OCI-LY3 (cell line): ENCODE measurements at regions not wholly inside any gene's neighbourhood (a gene's known extent, or its start where the extent isn't known, plus 50 kb on each side); places are given as distances from the start of the nearest gene placed in this dataset.

Experiments
- EZH2phosphoT487 ChIP-seq: fragments of 200-600 bp; shearing (Covaris generic); IDR thresholded peaks from 2 replicates; pipeline ENCODE4 v1.6.1; 2018; ENCODE audit warnings: antibody characterized with exemption, mixed run types, low read depth
- TF ChIP-seq, protein P1 (sequence below): fragments of 200-600, 300-600 bp; sonication (generic); IDR thresholded peaks from 2 replicates; pipeline ENCODE4 v1.5.1; 2014; ENCODE audit warnings: antibody characterized with exemption, low read length, low read depth

DNA sequence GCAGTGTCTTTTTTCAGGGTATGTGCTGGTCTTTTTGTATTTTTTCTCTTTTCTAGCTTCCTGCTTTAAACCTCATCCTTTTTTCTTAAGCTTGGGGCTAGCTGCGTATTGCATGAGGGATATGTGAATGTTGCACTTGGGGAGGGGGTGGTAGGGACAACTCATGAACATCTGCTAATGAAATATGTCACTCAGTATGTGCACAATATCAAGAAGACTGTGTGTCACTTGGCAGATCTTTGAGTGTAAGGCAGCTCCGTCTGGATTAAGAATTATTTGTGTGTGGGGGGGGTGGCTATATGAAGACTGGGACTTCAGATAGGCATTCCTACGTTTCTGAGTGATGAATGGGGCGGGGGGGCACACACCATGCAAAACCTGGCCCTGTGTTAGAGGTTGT is 170.4 kb upstream of the CACNA1E start:
- TF ChIP-seq, protein P1, sequence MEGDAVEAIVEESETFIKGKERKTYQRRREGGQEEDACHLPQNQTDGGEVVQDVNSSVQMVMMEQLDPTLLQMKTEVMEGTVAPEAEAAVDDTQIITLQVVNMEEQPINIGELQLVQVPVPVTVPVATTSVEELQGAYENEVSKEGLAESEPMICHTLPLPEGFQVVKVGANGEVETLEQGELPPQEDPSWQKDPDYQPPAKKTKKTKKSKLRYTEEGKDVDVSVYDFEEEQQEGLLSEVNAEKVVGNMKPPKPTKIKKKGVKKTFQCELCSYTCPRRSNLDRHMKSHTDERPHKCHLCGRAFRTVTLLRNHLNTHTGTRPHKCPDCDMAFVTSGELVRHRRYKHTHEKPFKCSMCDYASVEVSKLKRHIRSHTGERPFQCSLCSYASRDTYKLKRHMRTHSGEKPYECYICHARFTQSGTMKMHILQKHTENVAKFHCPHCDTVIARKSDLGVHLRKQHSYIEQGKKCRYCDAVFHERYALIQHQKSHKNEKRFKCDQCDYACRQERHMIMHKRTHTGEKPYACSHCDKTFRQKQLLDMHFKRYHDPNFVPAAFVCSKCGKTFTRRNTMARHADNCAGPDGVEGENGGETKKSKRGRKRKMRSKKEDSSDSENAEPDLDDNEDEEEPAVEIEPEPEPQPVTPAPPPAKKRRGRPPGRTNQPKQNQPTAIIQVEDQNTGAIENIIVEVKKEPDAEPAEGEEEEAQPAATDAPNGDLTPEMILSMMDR: no peak
- no peak for TF ChIP-seq EZH2phosphoT487
